ENCODE measurements at regions not wholly inside any gene's neighbourhood (a gene's known extent, or its start where the extent isn't known, plus 50 kb on each side); places are given as distances from the start of the nearest gene placed in this dataset.

DNA sequence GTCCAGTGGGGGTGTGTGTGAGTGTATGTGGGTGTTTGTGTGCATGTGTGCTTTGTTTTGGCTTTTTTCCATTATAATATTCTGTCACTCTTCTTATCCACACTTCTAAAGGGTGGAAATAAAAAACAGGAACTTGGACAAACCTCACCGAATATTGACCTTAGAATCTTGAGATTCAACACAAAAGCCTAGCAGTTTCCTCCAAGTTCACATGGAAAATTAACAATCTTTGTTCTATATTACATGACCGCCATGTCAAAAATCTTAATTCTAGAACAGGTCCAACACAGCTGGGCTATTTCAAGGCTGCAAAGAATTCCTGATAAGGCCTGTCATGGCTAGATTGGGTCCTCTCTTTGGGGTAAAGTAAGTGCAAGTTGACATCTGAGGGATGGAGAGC is 169.3 kb upstream of the OSR1 start:
- no peak for TF ChIP-seq EZH2 (IDR thresholded peaks at IDR 0.05; ENCODE audit: insufficient read depth, poor library complexity, severe bottlenecking)
- TF ChIP-seq EZH2phosphoT487 (IDR thresholded peaks at IDR 0.05; ENCODE audit: insufficient read depth, low read depth), result no peak
